HG03175 (cell line): ENCODE measurements at regions not wholly inside any gene's neighbourhood (a gene's known extent, or its start where the extent isn't known, plus 50 kb on each side); places are given as distances from the start of the nearest gene placed in this dataset.
"Not testable (repeated sequence)": the region's sequence is repeated elsewhere in the genome, so short reads cannot be mapped to it uniquely, and the experiment has no call there.

ENCODE experiments used
- ATAC-seq: cut with Tn5 transposase; IDR thresholded peaks from one replicate; pipeline ENCODE4 v1.9.1; 2021; ENCODE audit warnings: mild to moderate bottlenecking, moderate library complexity; ENCODE audit not compliant: unreplicated experiment

DNA sequence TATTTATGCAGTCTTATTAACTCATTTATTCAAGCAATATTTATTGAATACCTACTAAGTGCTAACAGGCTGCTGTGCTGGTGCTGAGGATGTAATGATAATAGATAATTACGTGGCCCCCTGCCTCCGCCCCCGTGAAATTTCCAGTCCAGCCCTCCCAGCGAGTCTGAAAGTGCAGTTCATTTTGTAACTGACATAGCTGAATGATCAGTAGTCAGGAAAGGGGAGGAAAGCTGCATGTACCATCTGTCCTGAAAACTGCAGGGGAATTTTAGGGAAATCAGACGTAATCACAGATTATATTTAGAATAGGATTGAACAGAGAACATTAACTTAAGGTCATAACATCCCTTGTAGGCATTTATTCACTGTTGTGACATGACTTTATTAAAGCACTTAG, 736.8 kb downstream of the MCTP2 start:
- ATAC-seq = no peak

DNA sequence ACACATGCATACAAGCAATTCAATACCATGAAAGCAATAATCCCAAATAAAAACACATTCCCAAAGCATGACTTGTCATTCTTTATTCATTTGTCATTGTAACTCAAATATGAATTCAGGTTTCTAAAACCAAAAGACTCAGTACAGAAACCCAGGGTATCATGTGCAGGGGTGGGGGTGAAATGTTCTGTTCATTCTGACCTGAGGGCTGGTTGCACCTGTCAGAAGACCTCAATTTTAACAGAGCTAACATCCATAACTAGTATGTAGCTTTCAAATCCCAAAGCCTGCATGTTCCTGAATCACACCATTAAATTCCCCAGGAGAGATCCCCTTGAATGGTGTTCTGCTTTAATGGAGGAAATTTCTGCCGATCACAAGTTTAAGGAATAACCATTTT, 738.7 kb downstream of the MCTP2 start:
- no peak for ATAC-seq

DNA sequence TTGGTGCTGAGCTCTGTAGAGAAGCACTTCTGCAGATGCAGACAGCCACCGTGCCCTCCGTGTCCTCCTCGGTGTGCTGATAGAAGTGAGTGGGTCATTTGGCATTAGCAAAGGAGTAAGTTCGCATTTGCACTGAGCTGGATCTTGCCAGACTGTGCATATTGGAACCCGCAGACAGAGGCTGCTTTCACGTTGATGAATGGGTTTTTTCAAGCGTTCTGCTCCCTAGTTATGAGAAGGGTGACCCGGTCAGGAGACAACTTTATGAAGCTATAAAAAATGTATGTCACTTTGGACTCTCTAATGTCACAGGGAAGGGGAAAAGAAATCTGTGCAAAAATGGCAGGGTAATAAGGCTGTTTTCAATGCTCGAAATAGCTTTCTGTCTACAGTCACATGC, 739.4 kb downstream of the MCTP2 start:
- no peak for ATAC-seq

DNA sequence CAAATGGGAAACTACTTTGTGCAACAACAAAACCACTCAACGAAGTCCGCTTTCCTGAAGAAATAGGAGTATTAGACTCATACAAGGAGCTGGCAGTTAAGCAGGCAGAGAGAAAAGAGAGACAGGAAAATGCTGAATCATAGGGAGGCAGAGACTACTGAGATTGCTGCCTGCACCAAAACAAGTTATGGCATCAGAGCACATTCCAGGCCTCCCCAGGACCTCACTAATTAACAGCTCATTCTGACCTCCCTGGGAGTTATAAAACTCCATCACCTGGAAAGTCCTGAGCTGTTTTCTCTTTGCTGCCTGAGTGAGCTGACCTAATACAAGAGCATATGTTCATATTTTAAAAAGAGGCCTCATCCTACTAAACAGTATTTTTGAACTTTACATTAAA, 741.0 kb downstream of the MCTP2 start:
- no peak for ATAC-seq

DNA sequence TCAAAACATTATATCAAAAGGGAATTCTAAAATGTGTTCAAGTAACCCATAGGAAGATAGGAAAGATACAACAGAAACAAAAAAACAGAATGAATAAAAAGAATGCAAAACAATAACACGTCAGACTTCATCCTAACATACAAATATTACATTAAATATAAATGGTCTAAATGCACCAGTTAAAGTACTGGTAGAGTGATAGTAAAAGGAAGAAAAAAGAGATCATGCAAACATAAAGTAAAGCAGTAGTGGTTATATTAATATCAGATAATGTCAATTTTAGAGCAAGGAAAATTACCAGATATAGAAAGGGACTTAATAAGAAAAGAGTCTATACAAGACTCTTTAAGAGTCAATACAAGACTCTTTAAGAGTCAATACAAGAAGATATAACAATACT, 755.7 kb downstream of the MCTP2 start:
- ATAC-seq = no peak

DNA sequence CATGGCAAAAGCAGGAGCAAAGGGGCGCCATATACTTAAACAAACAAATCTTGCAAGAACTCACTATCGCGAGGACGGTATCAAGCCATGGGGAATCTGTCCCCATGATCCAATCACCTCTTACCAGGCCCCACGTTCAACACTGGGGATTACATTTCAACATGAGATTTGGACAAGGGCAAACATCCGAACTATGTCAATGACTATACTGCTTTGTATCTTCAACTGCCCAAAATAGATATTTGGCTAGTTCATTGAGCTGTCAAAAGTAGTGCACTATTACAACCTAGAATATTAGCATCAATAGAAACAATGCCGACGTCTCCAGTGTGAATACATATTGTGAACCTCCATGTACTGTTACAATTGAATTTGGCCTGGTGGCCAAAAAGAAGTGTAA, 760.4 kb downstream of the MCTP2 start:
- no peak for ATAC-seq

DNA sequence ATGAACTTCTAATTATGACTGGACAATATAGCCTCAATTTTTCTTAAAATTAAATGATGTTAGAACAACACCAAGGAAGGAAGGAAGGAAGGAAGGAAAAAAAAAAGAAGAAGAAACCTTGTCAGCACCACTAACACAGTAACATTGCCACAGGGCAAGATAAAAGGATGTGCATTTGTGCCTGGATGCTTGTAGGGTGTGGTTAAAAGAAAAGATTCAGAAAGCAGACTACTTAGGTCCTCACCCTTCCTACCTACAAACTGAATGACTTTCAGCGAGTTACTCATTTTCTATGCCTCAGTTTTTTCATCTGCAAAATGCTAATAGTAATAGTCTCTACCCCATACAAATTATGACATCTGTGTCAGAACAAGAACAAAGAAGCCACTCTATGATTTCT, 778.3 kb downstream of the MCTP2 start:
- ATAC-seq = no peak

DNA sequence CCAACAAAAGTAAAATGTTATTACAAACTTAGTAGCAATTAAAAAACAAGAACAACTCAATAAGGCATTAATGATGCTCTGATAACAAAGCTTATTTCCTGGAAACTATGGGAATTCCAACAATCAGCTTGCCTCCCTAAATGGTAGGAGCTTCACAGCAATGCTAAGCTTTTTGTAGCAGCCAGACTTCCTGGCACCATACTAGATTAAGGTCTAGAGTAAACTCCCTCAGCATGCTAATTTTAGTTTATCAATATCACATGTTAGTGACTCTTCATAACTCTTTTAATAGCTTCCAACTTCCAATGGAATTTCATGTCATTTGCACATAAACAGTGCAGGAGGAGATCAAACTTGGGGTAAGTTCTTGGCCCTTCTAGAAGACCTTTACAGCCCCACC, 782.0 kb downstream of the MCTP2 start:
- ATAC-seq = no peak

DNA sequence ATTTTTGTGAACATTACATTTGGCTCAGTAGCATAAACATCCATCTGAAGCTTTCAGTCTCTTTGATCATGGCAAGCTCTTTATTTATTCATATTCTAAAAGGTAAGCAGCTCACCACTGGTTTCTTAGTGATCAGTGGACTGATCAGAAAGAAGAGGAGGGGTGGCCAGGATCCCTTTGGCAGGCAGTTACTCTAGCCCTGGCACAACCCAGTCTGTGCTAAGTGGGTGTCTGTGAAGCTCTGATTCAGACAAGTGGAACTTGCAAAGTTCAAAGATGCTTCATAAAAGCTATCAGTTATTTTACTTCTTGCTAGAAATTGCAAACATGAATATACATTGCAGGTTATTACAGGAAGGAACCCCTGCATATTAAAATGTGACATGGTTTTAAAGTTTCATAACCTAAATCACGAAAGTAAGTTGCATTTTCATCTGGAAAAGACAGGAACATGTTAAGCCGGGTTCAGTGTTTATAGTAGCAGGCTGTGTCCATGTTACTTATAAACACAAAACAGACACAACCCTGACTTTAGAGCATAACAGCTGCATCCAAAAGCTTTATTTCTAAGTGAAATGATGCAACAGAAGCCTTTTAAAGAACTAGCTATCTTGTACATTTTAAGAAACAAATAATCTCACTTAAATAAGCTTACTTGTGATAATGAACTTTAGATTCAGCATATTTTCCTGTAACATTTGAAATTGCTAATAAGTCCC, 785.3 kb downstream of the MCTP2 start:
- no peak for ATAC-seq

DNA sequence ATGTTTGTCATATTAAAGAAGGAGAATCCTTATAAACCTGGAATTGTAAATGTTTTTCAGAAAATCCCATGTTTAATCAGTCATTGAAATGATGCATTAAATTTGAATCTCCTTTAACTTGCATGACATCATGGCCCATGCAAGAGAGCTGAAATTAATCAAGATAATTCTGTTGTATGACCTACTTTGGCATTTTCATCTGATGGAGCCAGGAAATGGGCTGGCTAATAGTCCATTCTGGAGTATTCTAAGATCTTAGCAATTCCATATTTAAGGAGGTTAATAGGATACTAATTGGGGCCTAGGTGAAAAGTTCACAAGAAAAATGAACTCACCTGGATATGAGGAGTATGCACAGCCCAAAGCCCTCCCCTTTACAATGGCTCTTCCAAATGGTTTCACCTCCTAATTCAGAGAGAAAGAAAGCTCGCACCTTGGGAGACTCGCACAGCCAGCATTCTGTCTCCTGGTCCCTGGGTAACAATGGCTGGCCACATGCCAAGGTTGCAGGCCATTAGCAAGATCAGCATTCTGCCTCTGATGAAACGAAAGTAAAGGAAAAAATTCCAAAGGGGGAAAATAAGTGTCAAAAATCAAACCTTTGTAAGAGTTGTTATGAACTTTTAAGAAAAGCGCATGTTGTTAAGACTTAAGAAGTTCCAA, 786.4 kb downstream of the MCTP2 start:
- no peak for ATAC-seq

DNA sequence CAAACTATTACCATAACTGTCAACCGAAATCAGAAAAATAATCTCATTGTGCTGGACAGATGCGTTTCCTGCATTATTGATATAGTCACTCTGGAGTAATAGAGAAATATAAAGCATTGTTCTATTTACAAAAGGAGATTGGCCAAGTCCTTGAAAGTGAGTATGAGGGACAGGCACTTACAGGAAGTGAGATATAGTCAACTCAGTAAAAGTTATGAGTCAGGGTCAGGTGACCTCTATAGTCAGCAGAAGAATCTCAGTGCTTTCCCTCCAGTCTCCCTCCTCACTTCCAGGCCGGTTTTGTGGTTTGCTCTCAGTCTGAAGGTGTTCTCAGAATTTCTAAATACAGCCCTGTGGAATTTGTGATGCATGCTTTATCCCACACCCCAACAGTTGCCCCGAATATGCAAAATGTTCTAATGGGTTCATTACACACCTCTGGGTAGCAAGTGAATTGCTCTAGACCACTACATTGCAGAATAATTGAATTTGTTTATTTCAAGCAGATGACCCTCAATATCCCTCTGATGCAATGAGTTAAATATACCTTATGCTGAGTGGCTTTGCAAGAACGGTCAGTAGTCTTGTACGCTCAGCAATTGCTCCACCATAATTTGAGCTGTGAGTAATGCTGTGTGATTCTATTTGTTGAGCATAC, 787.7 kb downstream of the MCTP2 start:
- no peak for ATAC-seq

DNA sequence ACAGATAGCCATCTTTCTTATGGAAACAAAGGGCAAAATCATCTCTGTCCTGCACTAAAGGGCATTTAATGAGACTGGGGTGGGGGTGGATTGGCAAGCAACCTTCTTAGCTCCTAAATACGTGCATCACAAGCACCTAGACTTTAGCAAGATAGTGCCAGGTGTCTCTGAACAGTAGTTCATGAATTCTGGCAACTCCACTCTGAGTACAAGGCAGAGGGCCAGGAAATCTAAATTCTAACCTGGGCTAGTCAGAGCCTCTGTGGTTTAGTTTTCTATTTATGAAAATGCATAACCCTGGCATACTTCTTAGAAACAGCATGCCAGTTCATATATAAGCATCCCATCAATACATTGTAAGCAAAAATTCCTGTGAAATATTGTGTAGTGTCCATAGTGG, 788.5 kb downstream of the MCTP2 start:
- no peak for ATAC-seq

DNA sequence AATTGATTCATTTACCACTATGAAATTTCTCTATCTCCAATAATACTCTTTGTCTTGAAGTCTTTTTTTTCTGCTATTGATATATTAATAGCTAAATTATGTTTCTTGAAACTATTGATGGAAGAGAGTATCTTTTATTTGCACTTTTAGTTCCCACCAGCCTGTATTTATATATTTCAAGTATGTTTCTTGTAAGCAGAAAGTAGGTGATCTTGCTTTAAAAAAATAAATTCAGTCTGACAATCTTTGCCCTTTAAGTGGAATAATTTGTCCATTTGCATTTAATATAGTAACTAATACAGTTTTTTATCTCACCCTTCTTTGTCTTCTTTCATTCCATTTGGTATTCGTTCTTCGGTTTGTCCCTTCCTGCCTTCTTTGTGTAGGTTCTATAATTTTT, 790.5 kb downstream of the MCTP2 start:
- ATAC-seq = no peak

DNA sequence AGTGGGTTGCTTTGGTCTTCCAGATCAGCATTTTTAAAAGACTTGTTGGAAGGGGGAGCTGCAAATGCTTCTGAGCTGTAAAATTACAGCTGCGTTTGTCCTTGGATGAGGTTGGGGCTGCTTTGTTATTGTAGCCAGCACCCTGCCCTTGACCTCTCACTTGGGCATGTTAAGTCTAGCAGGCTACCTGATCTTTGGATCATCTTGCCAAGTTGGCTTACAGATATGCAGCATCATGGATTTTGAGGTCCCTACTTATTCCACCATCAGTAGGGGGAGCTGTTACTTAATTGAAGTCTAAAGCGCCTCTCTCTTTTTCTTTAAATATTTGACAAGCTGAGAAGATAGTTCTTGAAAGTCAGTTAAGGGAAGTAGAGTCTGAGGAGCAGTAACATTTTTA, 793.0 kb downstream of the MCTP2 start:
- ATAC-seq = no peak

DNA sequence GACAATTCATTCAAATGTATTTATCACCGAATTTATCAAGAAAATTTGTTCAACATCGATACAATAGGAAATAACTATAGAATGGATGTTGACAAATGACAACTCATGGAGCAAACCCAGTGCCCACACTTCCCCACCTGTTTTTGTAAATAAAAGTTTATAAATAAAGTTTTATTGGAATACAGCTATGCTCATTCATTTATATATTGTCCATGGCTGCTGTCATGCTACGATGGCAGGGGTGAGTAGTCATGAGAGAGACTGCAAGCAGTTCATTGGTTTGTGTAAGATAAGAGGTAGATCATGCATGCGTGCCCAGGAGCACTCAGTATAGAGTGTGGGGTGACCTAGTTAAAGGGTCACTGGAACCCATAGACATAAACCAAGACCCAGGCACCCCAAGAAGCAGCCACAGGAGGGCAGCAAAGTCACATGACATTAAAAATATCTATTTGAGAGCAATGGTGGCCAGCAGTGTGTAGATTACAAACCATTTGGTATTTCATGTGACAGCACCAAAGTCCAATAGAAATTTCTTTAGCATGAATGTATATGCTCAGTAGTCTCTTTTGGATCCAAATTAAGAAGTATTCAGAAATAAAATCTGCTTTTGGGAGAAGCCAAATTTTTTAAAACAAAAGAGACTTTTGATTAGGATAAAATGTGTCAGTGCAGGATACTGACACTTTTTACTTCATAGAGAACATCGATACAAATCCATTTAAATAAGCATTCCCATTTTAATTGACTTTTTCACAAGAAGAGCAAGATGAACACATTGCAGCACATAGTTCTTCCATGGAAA, 794.8 kb downstream of the MCTP2 start:
- ATAC-seq = no peak

DNA sequence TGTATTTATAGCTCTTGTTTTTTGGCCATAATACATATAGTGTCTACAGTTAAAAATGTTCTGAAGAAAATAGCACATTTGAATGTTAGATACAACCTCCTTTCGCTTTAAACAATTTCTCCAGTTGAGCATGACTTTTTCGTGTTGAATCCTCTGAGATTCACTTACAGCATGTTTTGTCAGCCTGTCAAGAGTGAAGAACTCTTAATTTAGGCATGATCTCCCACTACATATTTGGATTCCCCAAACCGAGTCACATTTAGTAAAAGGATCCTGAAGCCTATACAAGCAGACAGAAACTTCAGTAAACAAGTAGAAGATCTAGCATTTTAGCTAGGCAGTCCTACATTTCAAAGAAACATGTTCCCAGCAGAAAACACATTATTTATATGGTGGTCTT, 796.6 kb downstream of the MCTP2 start:
- ATAC-seq = no peak

DNA sequence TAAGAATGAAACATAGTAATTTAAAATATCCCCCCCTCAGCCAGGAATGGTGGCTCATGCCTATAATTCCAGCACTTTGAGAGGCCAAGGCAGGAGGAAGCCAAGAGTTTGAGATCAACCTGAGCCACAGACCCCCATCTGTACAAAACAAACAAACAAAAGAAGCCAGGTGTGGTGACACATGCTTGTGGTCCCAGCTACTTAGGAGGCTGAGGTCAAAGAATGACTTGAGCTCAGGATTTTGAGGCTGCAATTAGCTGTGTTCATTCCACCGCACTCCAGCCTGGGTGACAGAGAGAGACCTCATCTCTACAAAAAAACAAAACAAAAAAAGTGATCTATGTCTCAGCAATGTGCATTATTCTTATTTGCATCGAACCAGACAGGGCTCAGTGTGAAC, 800.8 kb downstream of the MCTP2 start:
- ATAC-seq = no peak

DNA sequence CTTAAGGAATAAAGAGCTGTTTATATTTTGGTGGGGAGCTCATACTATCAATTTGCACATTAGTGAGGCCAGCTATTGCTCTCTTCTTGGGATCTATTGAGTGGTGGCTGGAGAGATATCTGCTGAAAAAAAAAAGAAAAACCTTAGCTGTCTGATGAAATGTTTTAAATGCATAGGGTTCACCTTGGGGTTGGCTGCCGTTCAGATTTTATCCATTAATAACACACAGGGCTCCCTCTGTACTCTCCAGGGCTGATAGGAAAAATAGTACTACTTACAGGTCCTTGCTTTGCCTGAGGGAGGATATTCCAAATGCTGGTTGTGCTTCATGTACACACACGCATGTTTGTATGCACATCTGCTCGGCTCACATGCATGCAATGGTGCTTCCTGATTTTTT, 803.7 kb downstream of the MCTP2 start:
- ATAC-seq = no peak

DNA sequence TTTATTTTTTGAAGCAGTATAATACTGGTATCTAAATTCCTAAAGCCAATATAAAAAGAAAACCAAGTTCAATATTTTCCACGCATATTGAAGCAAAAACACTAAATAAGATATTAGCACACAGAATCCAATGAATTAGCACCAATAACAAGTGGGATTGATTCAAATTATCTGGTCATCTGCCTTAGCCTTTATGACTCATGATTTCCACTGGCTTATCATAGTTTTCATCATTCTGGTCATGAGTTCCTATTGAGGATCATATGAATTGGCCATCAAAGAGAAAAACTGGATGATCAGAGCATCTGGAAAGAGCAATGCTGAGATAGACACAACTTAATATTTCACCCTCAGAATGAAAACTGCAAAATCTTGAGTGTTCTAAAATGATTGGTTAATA, 809.9 kb downstream of the MCTP2 start:
- ATAC-seq = no peak

DNA sequence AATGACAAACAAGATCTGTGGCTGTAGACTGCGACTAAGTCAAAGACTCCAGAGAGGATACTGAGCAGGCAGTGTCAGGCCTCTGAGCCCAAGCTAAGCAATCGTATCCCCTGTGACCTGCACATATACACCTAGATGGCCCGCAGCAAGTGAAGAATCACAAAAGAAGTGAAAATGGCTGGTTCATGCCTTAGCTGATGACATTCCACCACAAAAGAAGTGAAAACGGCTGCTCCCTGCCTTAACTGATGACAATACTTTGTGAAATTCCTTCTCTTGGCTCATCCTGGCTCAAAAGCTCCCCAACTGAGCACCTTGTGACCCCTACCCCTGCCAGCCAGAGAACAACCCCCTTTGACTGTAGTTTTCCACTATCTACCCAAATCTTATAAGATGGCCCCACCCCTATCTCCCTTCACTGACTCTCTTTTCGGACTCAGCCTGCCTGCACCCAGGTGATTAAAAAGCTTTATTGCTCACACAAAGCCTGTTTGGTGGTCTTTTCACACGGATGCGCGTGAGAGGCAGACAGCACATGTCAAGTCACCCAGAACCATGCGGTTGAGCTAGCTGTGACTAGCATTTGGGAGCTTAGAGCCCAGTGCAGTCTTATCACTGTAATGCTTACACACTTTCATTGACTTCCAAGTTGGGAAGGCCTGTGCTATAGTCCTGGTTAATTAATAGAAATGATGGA, 812.0 kb downstream of the MCTP2 start:
- not testable (repeated sequence) for ATAC-seq

DNA sequence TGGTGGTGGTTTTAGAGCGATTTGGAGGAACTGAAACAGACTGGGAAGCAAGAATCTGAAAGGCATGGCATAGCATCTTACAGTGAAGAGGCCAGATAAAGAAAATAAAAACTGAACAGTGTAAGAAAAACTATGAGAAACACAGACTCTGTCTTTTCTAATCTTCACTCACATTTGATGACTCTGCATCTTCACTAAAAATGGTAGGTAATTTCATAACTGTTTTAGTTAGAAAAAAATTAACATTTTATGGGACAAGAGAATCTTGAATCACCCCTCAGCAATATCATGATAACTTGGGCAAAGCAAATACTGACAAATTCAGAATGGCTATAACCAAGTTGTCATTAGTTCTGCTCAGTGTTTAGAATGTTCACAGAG, 812.6 kb downstream of the MCTP2 start:
- ATAC-seq = no peak
